Adipocyte (in vitro differentiated cells): ENCODE measurements at regions not wholly inside any gene's neighbourhood (a gene's known extent, or its start where the extent isn't known, plus 50 kb on each side); places are given as distances from the start of the nearest gene placed in this dataset.
"Not testable (repeated sequence)": the region's sequence is repeated elsewhere in the genome, so short reads cannot be mapped to it uniquely, and the experiment has no call there.

Experiments used
- DNase-seq: peaks from one replicate; pipeline ENCODE4 v3.0.0-alpha.2; 2015; ENCODE audit warnings: low read depth
- H3K27me3 ChIP-seq: replicated peaks from 2 replicates; pipeline ENCODE4 v1.7.0; 2013; ENCODE audit warnings: mild to moderate bottlenecking, low read length, moderate library complexity; ENCODE audit not compliant: control insufficient read depth, insufficient read depth
- H3K36me3 ChIP-seq: 2 replicates; pipeline ENCODE4 v1.7.0; 2013; ENCODE audit warnings: low read length, mild to moderate bottlenecking, moderate library complexity; ENCODE audit not compliant: control insufficient read depth, insufficient read depth, severe bottlenecking
- H3K4me1 ChIP-seq: 2 replicates; pipeline ENCODE4 v1.7.0; 2013; ENCODE audit warnings: mild to moderate bottlenecking, low read length, moderate library complexity; ENCODE audit not compliant: control insufficient read depth, insufficient read depth
- H3K4me3 ChIP-seq: 2 replicates; pipeline ENCODE4 v1.7.0; 2013; ENCODE audit warnings: mild to moderate bottlenecking, low read length, moderate library complexity
- H3K9ac ChIP-seq: 2 replicates; pipeline ENCODE4 v1.7.0; 2013; ENCODE audit warnings: mild to moderate bottlenecking, low read length, moderate library complexity
- H3K9me3 ChIP-seq: 2 replicates; pipeline ENCODE4 v1.7.0; 2013; ENCODE audit warnings: mild to moderate bottlenecking, low read length, moderate library complexity; ENCODE audit not compliant: control insufficient read depth

- H3K9ac ChIP-seq = no peak overlapping the region
- no peak overlapping the region for H3K4me3 ChIP-seq
- H3K36me3 ChIP-seq = no peaks in the 10 kb centered on the region
- H3K9me3 ChIP-seq = no peaks in the 10 kb centered on the region
- no peaks in the 10 kb centered on the region for H3K4me1 ChIP-seq
- H3K27me3 ChIP-seq = no peaks in the 10 kb centered on the region
- no peak for DNase-seq
These were observed 712.0 kb upstream of the PRMT6 start for GRCh38 chr1:106344494-106344893.

- H3K36me3 ChIP-seq = no peaks in the 10 kb centered on the region
- H3K9ac ChIP-seq = no peak overlapping the region
- H3K4me3 ChIP-seq = no peak overlapping the region
- H3K4me1 ChIP-seq = no peaks in the 10 kb centered on the region
- DNase-seq = no peak
- peaks cover 11% of the 10 kb centered on the region for H3K9me3 ChIP-seq
- no peaks in the 10 kb centered on the region for H3K27me3 ChIP-seq
These were observed 696.2 kb upstream of the PRMT6 start for GRCh38 chr1:106360252-106360651.

- Histone ChIP-seq H3K4me3 (no peak overlapping the region), H3K4me1 (no peaks in the 10 kb centered on the region), H3K9me3 (no peaks in the 10 kb centered on the region), H3K36me3 (no peaks in the 10 kb centered on the region), H3K9ac (no peak overlapping the region), H3K27me3 (no peaks in the 10 kb centered on the region)
- no peak for DNase-seq
These were observed 689.7 kb upstream of the PRMT6 start for GRCh38 chr1:106366627-106367319.

GRCh38 chr1:106378261-106378660 is 678.2 kb upstream of the PRMT6 start:
- Histone ChIP-seq H3K36me3 (no peaks in the 10 kb centered on the region), H3K9ac (no peak overlapping the region), H3K4me3 (no peak overlapping the region), H3K9me3 (no peaks in the 10 kb centered on the region), H3K4me1 (no peaks in the 10 kb centered on the region), H3K27me3 (no peaks in the 10 kb centered on the region)
- DNase-seq = no peak

GRCh38 chr1:106380772-106381171 is 675.7 kb upstream of the PRMT6 start:
- Histone ChIP-seq H3K4me1 (no peaks in the 10 kb centered on the region), H3K9ac (no peak overlapping the region), H3K4me3 (no peak overlapping the region)

GRCh38 chr1:106389160-106389559 is 667.3 kb upstream of the PRMT6 start:
- H3K4me3 ChIP-seq = not testable (repeated sequence)

More at GRCh38 chr1:106380772-106381171, 675.7 kb upstream of the PRMT6 start:
- no peak for DNase-seq
- no peaks in the 10 kb centered on the region for H3K27me3 ChIP-seq
- no peaks in the 10 kb centered on the region for H3K36me3 ChIP-seq
- H3K9me3 ChIP-seq = no peaks in the 10 kb centered on the region

GRCh38 chr1:106393046-106393445 is 663.4 kb upstream of the PRMT6 start:
- Histone ChIP-seq H3K4me3 (no peak overlapping the region), H3K4me1 (no peaks in the 10 kb centered on the region), H3K9ac (no peak overlapping the region), H3K36me3 (no peaks in the 10 kb centered on the region), H3K27me3 (no peaks in the 10 kb centered on the region), H3K9me3 (no peaks in the 10 kb centered on the region)
- DNase-seq = no peak

More at GRCh38 chr1:106389160-106389559, 667.3 kb upstream of the PRMT6 start:
- H3K27me3 ChIP-seq, H3K4me1 ChIP-seq, H3K9me3 ChIP-seq, H3K9ac ChIP-seq, H3K36me3 ChIP-seq, DNase-seq: not testable (repeated sequence)

GRCh38 chr1:106396020-106396419 is 660.5 kb upstream of the PRMT6 start:
- Histone ChIP-seq H3K4me3 (no peak overlapping the region), H3K27me3 (no peaks in the 10 kb centered on the region), H3K9me3 (no peaks in the 10 kb centered on the region), H3K4me1 (no peaks in the 10 kb centered on the region), H3K36me3 (no peaks in the 10 kb centered on the region), H3K9ac (no peak overlapping the region)
- no peak for DNase-seq

GRCh38 chr1:106398391-106398790 is 658.1 kb upstream of the PRMT6 start:
- no peak overlapping the region for H3K4me3 ChIP-seq
- no peak overlapping the region for H3K9ac ChIP-seq
- DNase-seq = no peak
- H3K9me3 ChIP-seq = no peaks in the 10 kb centered on the region
- H3K36me3 ChIP-seq = no peaks in the 10 kb centered on the region
- no peaks in the 10 kb centered on the region for H3K4me1 ChIP-seq
- H3K27me3 ChIP-seq = no peaks in the 10 kb centered on the region

GRCh38 chr1:106406114-106406513 is 650.4 kb upstream of the PRMT6 start:
- no peak overlapping the region for H3K4me3 ChIP-seq
- H3K9ac ChIP-seq = no peak overlapping the region
- no peak for DNase-seq
- no peaks in the 10 kb centered on the region for H3K27me3 ChIP-seq
- no peaks in the 10 kb centered on the region for H3K36me3 ChIP-seq
- no peaks in the 10 kb centered on the region for H3K4me1 ChIP-seq
- no peaks in the 10 kb centered on the region for H3K9me3 ChIP-seq

GRCh38 chr1:106412321-106412720 is 644.2 kb upstream of the PRMT6 start:
- not testable (repeated sequence) for DNase-seq, H3K9ac ChIP-seq, H3K27me3 ChIP-seq, H3K4me1 ChIP-seq, H3K36me3 ChIP-seq, H3K4me3 ChIP-seq, H3K9me3 ChIP-seq

GRCh38 chr1:106435269-106435668 is 621.2 kb upstream of the PRMT6 start:
- H3K27me3 ChIP-seq = no peaks in the 10 kb centered on the region

More at GRCh38 chr1:106435269-106435668, 621.2 kb upstream of the PRMT6 start:
- H3K9ac ChIP-seq = no peak overlapping the region
- H3K9me3 ChIP-seq = no peaks in the 10 kb centered on the region
- H3K36me3 ChIP-seq = no peaks in the 10 kb centered on the region
- no peaks in the 10 kb centered on the region for H3K4me1 ChIP-seq
- no peak overlapping the region for H3K4me3 ChIP-seq
- DNase-seq = no peak
